RWPE1 (cell line): ENCODE measurements at regions not wholly inside any gene's neighbourhood (a gene's known extent, or its start where the extent isn't known, plus 50 kb on each side); places are given as distances from the start of the nearest gene placed in this dataset.

ENCODE experiments used
- CTCF ChIA-PET: fragments of 350-600 bp; sonication (Branson Sonifier 250); formaldehyde crosslinking; extraction: SDS; loops from one replicate; lab custom pipeline; 2021; lab: Yijun Ruan, JAX
- POLR2A ChIA-PET: fragments of 400-600 bp; formaldehyde crosslinking; extraction: SDS; loops from one replicate; lab custom pipeline; 2020; ENCODE audit warnings: antibody characterized with exemption; ENCODE audit not compliant: low non-redundant PET; lab: Yijun Ruan, JAX
- DNase-seq: peaks from one replicate; pipeline ENCODE4 v3.0.0; 2012; ENCODE audit warnings: low spot score
- H3K27ac ChIP-seq: fragments of 450-650 bp; 2 replicates; pipeline ENCODE4 v1.5.1; 2017
- CTCF ChIP-seq: fragments of 450-650 bp; conservative IDR thresholded peaks from 2 replicates; pipeline ENCODE4 v1.5.1; 2017; ENCODE audit warnings: low read depth, mild to moderate bottlenecking

- TF ChIP-seq CTCF, result no peak
- DNase-seq, result no peak
- CTCF ChIA-PET, result interaction anchor here (0.6 kb wide), 1 partner anchor 34 kb away, joined by 5 read pairs; no protein-coding TSS in a partner anchor
- POLR2A ChIA-PET, result no interaction called here
- H3K27ac ChIP-seq, result no peak overlapping the region
Observed at GRCh38 chr2:120858361-120859106, 122.9 kb downstream of the GLI2 start.

- ChIA-PET POLR2A (no interaction called here), CTCF (no interaction called here)
- DNase-seq, result no peak
- no peak overlapping the region for H3K27ac ChIP-seq
- TF ChIP-seq CTCF, result no peak
Observed at GRCh38 chr2:120859128-120859527, 123.5 kb downstream of the GLI2 start.

- no peak for DNase-seq
- CTCF ChIA-PET, result interaction anchor here (0.5 kb wide), 1 partner anchor 195 kb away, joined by 3 read pairs; no protein-coding TSS in a partner anchor
- H3K27ac ChIP-seq, result no peak overlapping the region
- no peak for TF ChIP-seq CTCF
- POLR2A ChIA-PET, result no interaction called here
Observed at GRCh38 chr2:120859814-120860578, 124.3 kb downstream of the GLI2 start.

GRCh38 chr2:120860579-120860922, 124.9 kb downstream of the GLI2 start:
- CTCF ChIA-PET, result interaction anchor here (0.5 kb wide), 1 partner anchor 194 kb away, joined by 3 read pairs; no protein-coding TSS in a partner anchor
- no peak overlapping the region for H3K27ac ChIP-seq
- DNase-seq, result no peak
- POLR2A ChIA-PET, result no interaction called here
- TF ChIP-seq CTCF, result no peak

- CTCF ChIA-PET, result no interaction called here
- POLR2A ChIA-PET, result no interaction called here
- no peak overlapping the region for H3K27ac ChIP-seq
Observed at GRCh38 chr2:120861191-120861575, 125.5 kb downstream of the GLI2 start.

More at GRCh38 chr2:120861191-120861575, 125.5 kb downstream of the GLI2 start:
- TF ChIP-seq CTCF, result no peak
- no peak for DNase-seq
